GM12878 (cell line): ENCODE measurements at regions not wholly inside any gene's neighbourhood (a gene's known extent, or its start where the extent isn't known, plus 50 kb on each side); places are given as distances from the start of the nearest gene placed in this dataset.

ENCODE experiments used
- ATAC-seq: fragments of 200-7000 bp; cut with Tn5 transposase; 3 replicates; pipeline ENCODE4 v1.9.1; 2020; ENCODE audit warnings: mild to moderate bottlenecking, moderate library complexity
- BruUV-seq: library from RNA; stranded (reverse); fragments of 400-500 nt; replicated peaks from 2 replicates; lab custom pipeline; 2021; lab: Mats Ljungman, UMichigan
- CTCF ChIA-PET: fragments of 300-600 bp; sonication (Branson Sonifier 250); formaldehyde crosslinking; extraction: SDS; loops from one replicate; lab custom pipeline; 2021; ENCODE audit warnings: inconsistent platforms; lab: Yijun Ruan, JAX
- POLR2A ChIA-PET: fragments of 350-600 bp; formaldehyde crosslinking; extraction: SDS; loops from one replicate; lab custom pipeline; 2021; ENCODE audit warnings: inconsistent platforms; lab: Charles Lee
- RAD21 ChIA-PET: fragments of 300-600 bp; sonication (Branson Sonifier 250); formaldehyde crosslinking; loops from one replicate; lab custom pipeline; 2023; ENCODE audit warnings: antibody characterized with exemption; ENCODE audit not compliant: unreplicated experiment; lab: Charles Lee
- SMC1A ChIA-PET: fragments of 300-600 bp; sonication (Branson Sonifier 250); formaldehyde crosslinking; loops from one replicate; lab custom pipeline; 2023; ENCODE audit not compliant: unreplicated experiment, uncharacterized antibody; lab: Charles Lee
- DNase-seq: peaks from one replicate; pipeline ENCODE4 v3.0.0-alpha.2; 2011; ENCODE audit warnings: low read depth, low spot score
- FAIRE-seq: peaks from 3 replicates; lab custom pipeline; 2011; peaks lifted over from hg19 to GRCh38; lab: Jason Lieb, UNC
- H2AFZ ChIP-seq: 2 replicates; pipeline ENCODE4 v1.6.0; 2011; ENCODE audit warnings: low read depth, low read length, control low read depth; ENCODE audit not compliant: control insufficient read depth
- H3K27ac ChIP-seq: 2 replicates; pipeline ENCODE4 v1.5.1; 2011; ENCODE audit warnings: control low read depth; ENCODE audit not compliant: control insufficient read depth, insufficient read depth
- H3K27me3 ChIP-seq, 2 experiments: replicated peaks in 1 of 2; 2 replicates each; pipeline versions ENCODE4 v1.6.0 to v1.6.1; 2011; ENCODE audit warnings: low read length in 1 of 2; ENCODE audit not compliant: control insufficient read depth in 2 of 2, insufficient read depth in 2 of 2
- H3K36me3 ChIP-seq, 2 experiments: 2 replicates each; pipeline ENCODE4 v1.5.1; 2011; ENCODE audit warnings: low read length in 1 of 2; ENCODE audit not compliant: control insufficient read depth in 2 of 2, insufficient read depth in 2 of 2
- H3K4me1 ChIP-seq: 2 replicates; pipeline ENCODE4 v1.6.1; 2011; ENCODE audit warnings: mild to moderate bottlenecking, low read length, moderate library complexity, mixed read lengths; ENCODE audit not compliant: control insufficient read depth, insufficient read depth
- H3K4me2 ChIP-seq: 2 replicates; pipeline ENCODE4 v1.6.0; 2011; ENCODE audit warnings: control low read depth; ENCODE audit not compliant: control insufficient read depth, insufficient read depth
- H3K4me3 ChIP-seq: fragments of 200-600 bp; sonication (generic); 2 replicates; pipeline ENCODE4 v1.5.1; 2016
- H3K79me2 ChIP-seq: 2 replicates; pipeline ENCODE4 v1.6.0; 2011; ENCODE audit warnings: low read length; ENCODE audit not compliant: control insufficient read depth, insufficient read depth
- H3K9ac ChIP-seq: 2 replicates; pipeline ENCODE4 v1.8.0; 2011; ENCODE audit warnings: low read length, control low read depth, mixed read lengths; ENCODE audit not compliant: control insufficient read depth, insufficient read depth
- H3K9me3 ChIP-seq: replicated peaks from 3 replicates; pipeline ENCODE4 v1.5.1; 2011; ENCODE audit warnings: mild to moderate bottlenecking, low read length; ENCODE audit not compliant: control insufficient read depth, insufficient read depth
- H4K20me1 ChIP-seq: 2 replicates; pipeline ENCODE4 v1.6.0; 2011; ENCODE audit not compliant: control insufficient read depth, insufficient read depth
- BHLHE40 ChIP-seq, 2 experiments: fragments of 450-650 bp in 1 of 2; IDR thresholded peaks; 2 replicates each; pipeline ENCODE4 v1.6.1; 2011 to 2017; ENCODE audit warnings: low read depth in 2 of 2, borderline replicate concordance in 1 of 2, improper control_type of control experiment in 1 of 2, low read length in 1 of 2, mild to moderate bottlenecking in 1 of 2
- BMI1 ChIP-seq: fragments of 450-650 bp; IDR thresholded peaks from 2 replicates; pipeline ENCODE4 v1.6.1; 2016; ENCODE audit warnings: mild to moderate bottlenecking, moderate library complexity, borderline replicate concordance
- ELK1 ChIP-seq: IDR thresholded peaks from 2 replicates; pipeline ENCODE4 v1.6.1; 2012; ENCODE audit warnings: low read depth, low read length, improper control_type of control experiment
- HDAC6 ChIP-seq: fragments of 200-600 bp; sonication (generic); IDR thresholded peaks from one replicate; pipeline ENCODE4 v1.8.0; 2017; ENCODE audit warnings: antibody characterized with exemption; ENCODE audit not compliant: unreplicated experiment
- HSF1 ChIP-seq: fragments of 150-350 bp; IDR thresholded peaks from 2 replicates; pipeline ENCODE4 v1.6.1; 2014; ENCODE audit warnings: mild to moderate bottlenecking, low read depth, low read length
- MYC ChIP-seq: IDR thresholded peaks from 2 replicates; pipeline ENCODE4 v1.6.1; 2011; ENCODE audit warnings: mild to moderate bottlenecking, low read length, moderate library complexity, inconsistent platforms; ENCODE audit not compliant: insufficient read depth, insufficient replicate concordance, insufficient read length, severe bottlenecking
- NR2C2 ChIP-seq: IDR thresholded peaks from 2 replicates; pipeline ENCODE4 v1.6.1; 2011; ENCODE audit warnings: borderline replicate concordance, low read depth; ENCODE audit not compliant: control insufficient read depth, insufficient read length
- RAD21 ChIP-seq: IDR thresholded peaks from 2 replicates; pipeline ENCODE4 v1.6.1; 2011; ENCODE audit warnings: mild to moderate bottlenecking, low read depth, low read length, moderate library complexity; ENCODE audit not compliant: insufficient read depth
- SREBF1 ChIP-seq: IDR thresholded peaks from 2 replicates; pipeline ENCODE4 v1.6.1; 2012; ENCODE audit warnings: mild to moderate bottlenecking, low read length
- ZBTB11 ChIP-seq: fragments of 450-650 bp; formaldehyde crosslinking; IDR thresholded peaks from 2 replicates; pipeline ENCODE4 v1.5.0; 2022; ENCODE audit warnings: mild to moderate bottlenecking, missing genetic modification characterization
- ZNF274 ChIP-seq: IDR thresholded peaks from one replicate; pipeline ENCODE4 v1.8.0; 2011; ENCODE audit not compliant: insufficient read length, insufficient read depth
- ZNF592 ChIP-seq: fragments of 450-650 bp; IDR thresholded peaks from 2 replicates; pipeline ENCODE4 v1.6.1; 2017; ENCODE audit warnings: mild to moderate bottlenecking, moderate library complexity
- WGBS: methylation state at CpG from one replicate; pipeline ENCODE4 v1.1.6; 2016; ENCODE audit warnings: low lambda C conversion rate; ENCODE audit not compliant: insufficient replicate concordance, insufficient coverage; ENCODE audit errors: missing lambda C conversion rate; 5-methylcytosine and 5-hydroxymethylcytosine counted together
- in situ Hi-C: fragments of 300-500 bp; cut with MboI; formaldehyde crosslinking; loops from 9 replicates; pipeline ENCODE4 v1.14.3; 2018; ENCODE audit warnings: mixed read lengths
- intact Hi-C: fragments of 100-400 bp; cut with micrococcal nuclease; formaldehyde crosslinking; loops from one replicate; pipeline ENCODE4 v1.14.2; 2022; ENCODE audit not compliant: unreplicated experiment

GRCh38 chr7:113000316-113001020 is 86.2 kb downstream of the GPR85 start:
- SMC1A ChIA-PET: no interaction called here
- Histone ChIP-seq H2AFZ (no peak overlapping the region), H4K20me1 (no peaks in the 10 kb centered on the region), H3K4me3 (no peak overlapping the region), H3K9ac (no peak overlapping the region), H3K27ac (no peak overlapping the region), H3K9me3 (no peaks in the 10 kb centered on the region), H3K4me2 (no peak overlapping the region), H3K36me3 (no peaks in the 10 kb centered on the region), H3K79me2 (no peaks in the 10 kb centered on the region), H3K4me1 (no peaks in the 10 kb centered on the region), H3K27me3 (no peaks in the 10 kb centered on the region)
- ATAC-seq: peak; percentile 57
- 26% methylated on average over 6 of the region's 6 CpGs for WGBS
- POLR2A ChIA-PET: no interaction called here
- no peak for FAIRE-seq
- CTCF ChIA-PET: no interaction called here
- in situ Hi-C loops (no loop called here), intact Hi-C loops (no loop called here)
- BruUV-seq: no TSS peak
- RAD21 ChIA-PET: no interaction called here
- no peak for DNase-seq
- TF ChIP-seq ZNF592 (no peak), RAD21 (no peak), MYC (no peak), NR2C2 (no peak), ZBTB11 (no peak), ZNF274 (no peak), HDAC6 (no peak), SREBF1 (no peak), BHLHE40 (IDR thresholded peaks at IDR 0.05; ENCODE audit: borderline replicate concordance in 1 of 2, low read depth in 2 of 2, low read length in 1 of 2) (no peak), ELK1 (no peak), BMI1 (no peak), HSF1 (no peak)
